GM18520 (cell line): ENCODE measurements at regions not wholly inside any gene's neighbourhood (a gene's known extent, or its start where the extent isn't known, plus 50 kb on each side); places are given as distances from the start of the nearest gene placed in this dataset.

ENCODE experiments used
- ATAC-seq: cut with Tn5 transposase; IDR thresholded peaks from one replicate; pipeline ENCODE4 v1.9.1; 2021; ENCODE audit not compliant: unreplicated experiment

GRCh38 chr15:31151301-31152233, 50.0 kb upstream of the TRPM1 start:
- no peak for ATAC-seq

DNA sequence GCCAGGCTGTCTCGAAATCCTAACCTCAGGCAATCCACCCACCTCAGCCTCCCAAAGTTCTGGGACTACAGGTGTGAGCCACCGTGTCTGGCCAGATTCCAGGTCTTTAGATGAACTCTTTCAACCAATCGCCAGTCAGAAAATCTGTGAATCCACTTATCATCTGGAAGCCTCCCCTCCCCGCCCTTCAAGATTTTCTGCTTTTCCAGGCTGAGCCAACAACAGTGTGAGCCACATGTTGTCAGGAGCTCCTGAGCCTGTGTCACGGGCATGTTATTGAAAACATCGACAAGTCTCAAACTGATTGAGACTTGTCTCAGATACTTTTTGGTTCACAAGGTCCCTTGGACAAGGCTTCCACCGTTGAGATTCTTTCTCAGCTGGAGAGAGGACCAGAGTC, 52.0 kb upstream of the TRPM1 start:
- ATAC-seq = no peak

GRCh38 chr15:31155151-31155550, 53.6 kb upstream of the TRPM1 start:
- no peak for ATAC-seq

DNA sequence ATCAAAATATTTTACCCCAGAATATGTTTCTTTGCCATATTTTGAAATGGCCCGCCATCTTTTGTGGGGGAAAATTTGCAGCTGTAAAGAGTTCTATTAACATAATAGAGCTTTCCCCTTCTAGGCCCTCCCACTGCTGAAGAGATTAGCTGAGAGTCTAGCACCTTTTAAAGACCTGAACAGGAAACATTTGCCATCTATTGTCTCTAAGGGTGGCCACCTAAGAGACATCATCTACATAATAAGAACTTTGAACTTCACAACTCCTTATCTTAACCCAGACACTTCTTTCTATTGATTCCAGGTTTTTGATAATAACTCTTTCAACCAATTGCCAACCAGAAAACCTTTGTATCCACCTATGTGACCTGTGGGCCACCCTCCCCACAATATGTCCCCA, 54.7 kb upstream of the TRPM1 start:
- ATAC-seq = no peak

DNA sequence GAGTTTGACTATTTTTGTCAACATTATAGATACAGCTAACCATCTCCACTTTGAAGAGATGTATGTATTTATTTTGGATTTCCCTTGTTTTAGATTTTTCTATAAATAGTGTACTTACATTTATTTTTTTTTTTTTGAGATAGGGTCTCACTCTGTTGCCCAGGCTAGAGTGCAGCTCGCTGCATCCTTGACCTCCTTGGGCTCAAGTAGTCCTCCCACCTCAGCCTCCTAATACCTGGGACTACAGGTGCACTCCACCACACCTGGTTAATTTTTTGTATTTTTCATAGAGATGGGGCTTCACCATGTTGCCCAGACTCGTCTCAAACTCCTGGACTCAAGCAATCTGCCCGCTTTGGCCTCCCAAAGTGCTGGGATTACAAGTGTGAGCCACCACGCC, 55.3 kb upstream of the TRPM1 start:
- no peak for ATAC-seq

DNA sequence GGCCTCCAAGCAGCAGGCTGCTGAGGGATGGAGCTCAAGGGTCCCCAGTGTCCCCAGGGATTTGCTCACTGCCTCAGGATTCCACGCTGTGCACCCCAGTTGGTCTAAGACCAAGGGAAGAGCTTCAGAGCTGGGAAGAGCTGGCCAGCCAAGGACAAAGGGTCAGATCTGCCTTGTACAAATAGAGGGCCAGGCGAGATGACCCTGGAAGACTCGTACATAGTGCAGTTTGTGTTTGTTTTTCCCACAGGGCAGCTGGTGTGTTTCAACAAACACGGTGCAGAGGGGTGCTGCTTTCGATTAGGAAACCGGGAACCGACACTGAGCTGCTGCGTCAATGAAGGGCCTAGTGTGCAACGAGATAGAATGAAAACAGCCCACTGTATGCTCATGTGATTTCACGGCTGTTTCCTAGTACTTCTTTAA, 56.1 kb upstream of the TRPM1 start:
- ATAC-seq = no peak

DNA sequence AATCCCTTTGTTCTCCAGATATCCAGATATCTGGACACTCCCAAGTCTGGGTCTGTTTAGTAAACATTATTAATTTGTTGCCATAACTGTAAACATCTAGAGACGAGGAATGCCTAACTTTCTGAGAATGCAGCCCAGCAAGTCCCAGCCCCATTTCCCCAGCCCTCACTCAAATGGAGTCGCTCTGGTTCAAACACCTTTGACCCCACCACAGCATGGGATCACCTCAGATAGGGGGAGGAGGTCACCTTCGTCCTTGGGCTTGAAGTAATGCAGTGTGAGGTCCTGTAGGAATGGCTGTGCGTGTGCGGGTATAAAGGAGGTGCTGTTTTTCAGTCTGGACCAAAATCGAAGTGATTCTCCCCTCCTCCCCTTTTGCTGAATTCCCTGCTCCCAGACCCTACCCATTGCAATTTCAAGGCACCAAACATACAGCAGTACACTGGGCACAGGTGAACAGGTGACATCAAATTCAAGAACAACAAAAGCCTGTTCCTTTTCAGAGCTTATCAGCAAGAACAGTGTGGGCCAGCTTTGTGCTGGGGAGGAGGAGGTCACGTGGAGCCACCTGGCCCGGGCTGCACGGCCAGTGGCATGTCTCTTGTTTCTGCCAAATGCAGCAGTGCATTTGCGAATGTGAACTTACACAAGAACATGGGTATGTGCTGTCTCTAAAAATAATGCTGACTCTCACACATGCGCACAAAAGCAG, 57.5 kb upstream of the TRPM1 start:
- ATAC-seq = no peak

DNA sequence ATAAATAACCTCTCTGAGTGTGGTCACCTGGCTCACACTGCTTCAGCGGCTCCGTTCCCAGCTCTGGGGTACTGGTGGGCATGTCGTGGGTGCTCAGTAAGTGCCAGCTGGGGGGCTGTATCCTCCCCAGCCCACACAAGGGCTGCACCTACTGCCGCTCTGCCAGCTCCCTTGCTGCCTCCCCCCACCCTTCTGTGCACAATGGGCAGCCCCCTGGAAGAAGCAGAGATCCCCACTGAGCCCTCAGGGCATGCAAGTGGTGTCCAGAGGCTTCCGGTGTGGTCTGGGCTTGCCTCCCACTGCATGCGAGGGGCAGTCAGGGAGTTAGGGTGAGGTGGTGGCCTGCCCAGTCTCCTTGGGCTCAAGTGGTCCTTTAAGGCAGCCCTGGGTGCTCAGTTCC, 58.3 kb upstream of the TRPM1 start:
- ATAC-seq = no peak

- no peak for ATAC-seq
Measured at GRCh38 chr15:31160297-31160696, 58.8 kb upstream of the TRPM1 start.

- ATAC-seq = no peak
Measured at GRCh38 chr15:31160740-31161495, 59.4 kb upstream of the TRPM1 start.

GRCh38 chr15:31161951-31162350, 60.4 kb upstream of the TRPM1 start:
- ATAC-seq = no peak

DNA sequence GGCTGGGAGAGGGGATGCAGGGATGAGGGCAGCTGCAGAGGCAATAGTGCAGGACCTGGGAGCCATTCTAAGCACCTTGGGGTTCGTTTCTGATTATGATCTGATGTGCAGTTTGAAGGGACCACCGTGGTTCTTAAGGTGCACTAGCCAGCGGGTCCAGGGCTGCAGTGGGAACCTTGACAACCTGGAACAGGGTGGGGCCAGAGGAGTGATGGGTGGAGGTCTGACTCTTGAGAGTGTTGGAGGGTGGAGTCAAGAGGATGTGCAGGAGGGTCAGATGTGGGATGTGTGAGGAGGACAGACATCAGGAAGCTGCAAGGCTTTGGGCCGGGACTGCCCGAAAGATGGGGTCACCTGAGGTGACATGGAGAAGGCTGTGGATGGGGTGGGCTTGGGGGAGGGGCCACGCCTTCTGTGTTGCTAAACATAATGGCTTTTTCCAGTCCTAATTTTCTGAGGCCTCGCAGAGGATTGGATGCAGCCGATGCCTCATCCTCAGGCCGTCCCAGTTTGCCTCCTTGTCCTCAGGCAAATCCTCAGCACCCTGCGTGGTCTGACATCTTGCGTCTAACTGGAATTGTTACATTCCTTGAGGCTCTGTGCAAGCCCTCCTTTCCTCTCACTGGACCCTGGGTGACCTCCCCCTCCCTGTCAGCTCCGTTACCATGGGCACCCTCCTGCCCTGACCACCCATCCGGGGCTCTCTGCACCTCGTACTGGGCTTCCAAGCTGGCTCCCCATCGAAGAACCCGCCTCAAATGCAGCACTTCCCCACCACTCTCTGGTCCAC, 61.4 kb upstream of the TRPM1 start:
- no peak for ATAC-seq

- ATAC-seq = no peak
Measured at GRCh38 chr15:31163769-31164572, 62.4 kb upstream of the TRPM1 start.

- ATAC-seq = no peak
Measured at GRCh38 chr15:31164573-31164912, 63.0 kb upstream of the TRPM1 start.

GRCh38 chr15:31169558-31169957, 68.0 kb upstream of the TRPM1 start:
- no peak for ATAC-seq

DNA sequence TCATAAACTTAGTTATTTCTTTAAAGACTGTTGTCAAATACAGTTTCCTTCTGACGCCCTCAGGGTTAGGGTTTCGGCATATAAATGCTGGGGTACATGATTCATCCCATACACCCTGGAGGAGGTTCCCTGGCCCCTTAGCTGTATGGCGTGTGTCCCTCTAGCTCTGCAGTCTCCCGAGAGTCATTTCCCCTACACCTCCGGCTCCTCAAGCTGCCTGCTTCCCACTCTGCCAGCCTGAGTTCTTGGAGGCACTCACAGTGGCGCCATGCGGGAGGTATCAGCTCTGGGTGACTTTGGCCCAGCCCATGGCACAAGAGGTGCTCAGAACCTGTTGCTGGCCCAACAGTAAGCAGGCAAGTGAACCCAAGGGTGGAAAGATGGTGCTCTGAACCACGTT, 70.2 kb upstream of the TRPM1 start:
- ATAC-seq = no peak

DNA sequence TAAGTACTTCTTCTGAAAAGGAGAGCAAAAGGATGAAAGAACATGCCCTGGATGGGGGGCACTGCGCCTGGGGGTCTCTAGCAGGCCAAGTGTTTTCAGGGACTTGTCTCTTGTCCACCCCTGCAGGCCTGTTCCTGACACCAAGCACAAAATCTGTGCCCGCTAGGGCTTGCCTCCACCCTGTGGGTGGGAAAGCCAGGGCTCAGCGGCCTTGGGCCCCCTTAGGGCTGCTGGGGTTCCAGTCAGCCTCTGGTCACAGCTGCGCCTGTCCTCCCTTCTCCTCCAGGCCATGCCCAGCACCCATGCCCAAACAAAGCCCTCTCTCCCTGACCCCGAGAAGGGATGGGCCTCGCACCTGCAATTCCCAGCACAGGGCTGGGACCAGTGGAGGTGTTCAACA, 71.1 kb upstream of the TRPM1 start:
- no peak for ATAC-seq

- ATAC-seq = no peak
Measured at GRCh38 chr15:31173790-31174450, 72.4 kb upstream of the TRPM1 start.

- ATAC-seq = no peak
Measured at GRCh38 chr15:31175484-31175883, 74.0 kb upstream of the TRPM1 start.

- no peak for ATAC-seq
Measured at GRCh38 chr15:31177951-31178350, 76.4 kb upstream of the TRPM1 start.
